ENCODE measurements at regions not wholly inside any gene's neighbourhood (a gene's known extent, or its start where the extent isn't known, plus 50 kb on each side); places are given as distances from the start of the nearest gene placed in this dataset.
"Not testable (repeated sequence)": the region's sequence is repeated elsewhere in the genome, so short reads cannot be mapped to it uniquely, and the experiment has no call there.

- H3K36me3 ChIP-seq = no peaks in the 10 kb centered on the region
- ATAC-seq (no peak), DNase-seq (no peak)
- H3K4me3 ChIP-seq = no peak overlapping the region
- no peak overlapping the region for H3K27ac ChIP-seq
- in situ Hi-C loops (cut with MboI; ENCODE audit: low sequenced_read_pairs in 4 of 4) = loop anchor here in 2 of 4 donors (10.0 to 25.0 kb wide), 2 partner anchors 104 to 252 kb away; no protein-coding TSS in a partner anchor
- TF ChIP-seq CTCF (IDR thresholded peaks at IDR 0.05 in 4 of 5, conservative IDR thresholded peaks at IDR 0.05 in 1 of 5) = no peak
- no peak for TF ChIP-seq POLR2A (IDR thresholded peaks at IDR 0.05)
- peaks cover 0 to 7% (median 0%) of the 10 kb centered on the region in 3 donors for H3K27me3 ChIP-seq
- intact Hi-C loops (cut with DNase I; ENCODE audit: low total_unique reads) = loop anchor here (10.0 kb wide), 1 partner anchor 252 kb away; no protein-coding TSS in a partner anchor
- H3K4me1 ChIP-seq = no peaks in the 10 kb centered on the region
- H3K9me3 ChIP-seq = no peaks in the 10 kb centered on the region
Measured at GRCh38 chr22:26082866-26083265, 86.4 kb upstream of the SEZ6L start.

- peak in 1 of 5 experiments; percentile 22 for TF ChIP-seq CTCF (IDR thresholded peaks at IDR 0.05 in 4 of 5, conservative IDR thresholded peaks at IDR 0.05 in 1 of 5)
- TF ChIP-seq POLR2A (IDR thresholded peaks at IDR 0.05) = no peak
- H3K36me3 ChIP-seq = no peaks in the 10 kb centered on the region
- in situ Hi-C loops (cut with MboI; ENCODE audit: low sequenced_read_pairs in 4 of 4) = loop anchor here in 2 of 4 donors (10.0 to 25.0 kb wide), 2 partner anchors 101 to 248 kb away; no protein-coding TSS in a partner anchor
- H3K9me3 ChIP-seq = no peaks in the 10 kb centered on the region
- intact Hi-C loops (cut with DNase I; ENCODE audit: low total_unique reads) = loop anchor here (10.0 kb wide), 1 partner anchor 248 kb away; no protein-coding TSS in a partner anchor
- H3K4me3 ChIP-seq = no peak overlapping the region
- H3K27ac ChIP-seq = no peak overlapping the region
- DNase-seq (no peak), ATAC-seq (no peak)
- peaks cover 0 to 7% (median 0%) of the 10 kb centered on the region in 3 donors for H3K27me3 ChIP-seq
- H3K4me1 ChIP-seq = no peaks in the 10 kb centered on the region
Measured at GRCh38 chr22:26086359-26086758, 82.9 kb upstream of the SEZ6L start.

GRCh38 chr22:26087816-26088215 lies 81.4 kb upstream of the SEZ6L start:
- Histone ChIP-seq H3K27ac (no peak overlapping the region), H3K36me3 (no peaks in the 10 kb centered on the region), H3K4me3 (no peak overlapping the region), H3K9me3 (no peaks in the 10 kb centered on the region), H3K27me3 (no peaks in the 10 kb centered on the region), H3K4me1 (no peaks in the 10 kb centered on the region)
- TF ChIP-seq POLR2A (IDR thresholded peaks at IDR 0.05) (no peak), CTCF (IDR thresholded peaks at IDR 0.05 in 4 of 5, conservative IDR thresholded peaks at IDR 0.05 in 1 of 5) (no peak)
- DNase-seq (no peak), ATAC-seq (no peak)
- in situ Hi-C loops (cut with MboI; ENCODE audit: low sequenced_read_pairs in 4 of 4) = loop anchor here in 2 of 4 donors (10.0 to 25.0 kb wide), 2 partner anchors 99 to 247 kb away; no protein-coding TSS in a partner anchor
- intact Hi-C loops (cut with DNase I; ENCODE audit: low total_unique reads) = loop anchor here (10.0 kb wide), 1 partner anchor 247 kb away; no protein-coding TSS in a partner anchor

- DNase-seq = no peak
- Histone ChIP-seq H3K36me3 (no peaks in the 10 kb centered on the region), H3K27ac (no peak overlapping the region), H3K4me1 (no peaks in the 10 kb centered on the region), H3K27me3 (no peaks in the 10 kb centered on the region), H3K4me3 (no peak overlapping the region), H3K9me3 (no peaks in the 10 kb centered on the region)
- intact Hi-C loops (cut with DNase I; ENCODE audit: low total_unique reads) = no loop called here
- ATAC-seq = no peak
- TF ChIP-seq POLR2A (IDR thresholded peaks at IDR 0.05) (no peak), CTCF (IDR thresholded peaks at IDR 0.05 in 4 of 5, conservative IDR thresholded peaks at IDR 0.05 in 1 of 5) (no peak)
- in situ Hi-C loops (cut with MboI; ENCODE audit: low sequenced_read_pairs in 4 of 4) = loop anchor here in 1 of 4 donors (25.0 kb wide), 1 partner anchor 96 kb away; no protein-coding TSS in a partner anchor
Measured at GRCh38 chr22:26090821-26091220, 78.4 kb upstream of the SEZ6L start.

GRCh38 chr22:26094497-26094896 lies 74.8 kb upstream of the SEZ6L start:
- ATAC-seq; H3K9me3 ChIP-seq; H3K4me3 ChIP-seq; H3K4me1 ChIP-seq; H3K27ac ChIP-seq; H3K36me3 ChIP-seq; DNase-seq; intact Hi-C loops (cut with DNase I; ENCODE audit: low total_unique reads); H3K27me3 ChIP-seq: not testable (repeated sequence)
- in situ Hi-C loops (cut with MboI; ENCODE audit: low sequenced_read_pairs in 4 of 4) = loop anchor here in 1 of 4 donors (25.0 kb wide), 1 partner anchor 93 kb away; no protein-coding TSS in a partner anchor
